Keratinocyte (primary cell): ENCODE measurements at regions not wholly inside any gene's neighbourhood (a gene's known extent, or its start where the extent isn't known, plus 50 kb on each side); places are given as distances from the start of the nearest gene placed in this dataset.

Experiments used
- DNase-seq: peaks from one replicate; pipeline ENCODE4 v3.0.0-alpha.2; 2011; ENCODE audit warnings: low read depth, missing footprints, low spot score
- FAIRE-seq: peaks from 2 replicates; lab custom pipeline; 2011; peaks lifted over from hg19 to GRCh38; lab: Jason Lieb, UNC
- H2AFZ ChIP-seq: 2 replicates; pipeline ENCODE4 v1.6.0; 2012; ENCODE audit warnings: low read length, control low read depth, inconsistent platforms; ENCODE audit not compliant: control insufficient read depth
- H3K27ac ChIP-seq: 2 replicates; pipeline ENCODE4 v1.5.1; 2011; ENCODE audit warnings: low read length; ENCODE audit not compliant: control insufficient read depth, insufficient read depth
- H3K27me3 ChIP-seq: 3 replicates; pipeline ENCODE4 v1.6.0; 2011; ENCODE audit warnings: low read length; ENCODE audit not compliant: control insufficient read depth, insufficient read depth; ENCODE audit errors: extremely low read depth
- H3K36me3 ChIP-seq, 2 experiments: 2 replicates in 1 of 2; 3 replicates in 1 of 2; pipeline ENCODE4 v1.5.1; 2011; ENCODE audit warnings: low read length in 2 of 2, mild to moderate bottlenecking in 1 of 2; ENCODE audit not compliant: control insufficient read depth in 2 of 2, insufficient read depth in 2 of 2; ENCODE audit errors: extremely low read depth in 1 of 2
- H3K4me1 ChIP-seq: 3 replicates; pipeline ENCODE4 v1.5.1; 2011; ENCODE audit warnings: low read length; ENCODE audit not compliant: control insufficient read depth, insufficient read depth; ENCODE audit errors: extremely low read depth
- H3K4me2 ChIP-seq: 3 replicates; pipeline ENCODE4 v1.6.0; 2011; ENCODE audit warnings: low read depth, low read length; ENCODE audit not compliant: control insufficient read depth, insufficient read depth; ENCODE audit errors: extremely low read depth
- H3K4me3 ChIP-seq, 3 experiments: fragments of 200-600 bp in 1 of 3; sonication (generic) in 1 of 3; 2 replicates in 2 of 3; 3 replicates in 1 of 3; pipeline ENCODE4 v1.5.1; 2011 to 2016; ENCODE audit warnings: low read length in 3 of 3, mild to moderate bottlenecking in 3 of 3, control low read depth in 2 of 3, inconsistent platforms in 1 of 3, low read depth in 1 of 3, mixed read lengths in 1 of 3, mixed run types in 1 of 3, moderate library complexity in 1 of 3; ENCODE audit not compliant: control insufficient read depth in 2 of 3, insufficient read depth in 2 of 3; ENCODE audit errors: extremely low read depth in 1 of 3
- H3K79me2 ChIP-seq: 2 replicates; pipeline ENCODE4 v1.6.0; 2012; ENCODE audit warnings: low read length; ENCODE audit not compliant: control insufficient read depth, insufficient read depth
- H3K9ac ChIP-seq: 3 replicates; pipeline ENCODE4 v1.6.0; 2011; ENCODE audit warnings: low read length; ENCODE audit not compliant: control insufficient read depth, insufficient read depth; ENCODE audit errors: extremely low read depth
- H3K9me1 ChIP-seq: 3 replicates; pipeline ENCODE4 v1.6.0; 2011; ENCODE audit warnings: low read length; ENCODE audit not compliant: control insufficient read depth, insufficient read depth; ENCODE audit errors: extremely low read depth
- H3K9me3 ChIP-seq: 2 replicates; pipeline ENCODE4 v1.5.1; 2012; ENCODE audit warnings: low read depth, low read length; ENCODE audit not compliant: control insufficient read depth
- H4K20me1 ChIP-seq: 3 replicates; pipeline ENCODE4 v1.6.0; 2011; ENCODE audit warnings: low read length; ENCODE audit not compliant: control insufficient read depth, insufficient read depth; ENCODE audit errors: extremely low read depth
- CTCF ChIP-seq, 3 experiments: IDR thresholded peaks in 1 of 3; conservative IDR thresholded peaks in 1 of 3; optimal IDR thresholded peaks in 1 of 3; 2 replicates in 2 of 3; 3 replicates in 1 of 3; pipeline versions ENCODE3 to v1.5.1; 2011; ENCODE audit warnings: low read length in 3 of 3, mild to moderate bottlenecking in 3 of 3, moderate library complexity in 2 of 3, control low read depth in 1 of 3, inconsistent platforms in 1 of 3; ENCODE audit not compliant: insufficient read depth in 2 of 3; ENCODE audit errors: extremely low read depth in 1 of 3
- EZH2 ChIP-seq: IDR thresholded peaks from one replicate; pipeline ENCODE4 v1.6.1; 2012; ENCODE audit warnings: inconsistent platforms, mild to moderate bottlenecking, low read length, moderate library complexity
- dilution Hi-C: fragments of 300-500 bp; cut with MboI; formaldehyde crosslinking; loops from one replicate; pipeline ENCODE4 v1.7.0; 2020; ENCODE audit warnings: low sequenced_read_pairs; ENCODE audit not compliant: extremely low pct_ligation_motif_present

GRCh38 chr5:152237531-152237930 is 167.5 kb downstream of the NMUR2 start:
- dilution Hi-C loops = no loop called here
- Histone ChIP-seq H3K4me2 (no peak overlapping the region), H4K20me1 (no peaks in the 10 kb centered on the region), H3K9ac (no peak overlapping the region), H2AFZ (no peak overlapping the region), H3K4me1 (no peaks in the 10 kb centered on the region), H3K4me3 (no peak overlapping the region), H3K9me1 (no peaks in the 10 kb centered on the region), H3K36me3 (no peaks in the 10 kb centered on the region), H3K79me2 (no peaks in the 10 kb centered on the region), H3K27me3 (no peaks in the 10 kb centered on the region), H3K9me3 (no peaks in the 10 kb centered on the region), H3K27ac (no peak overlapping the region)
- FAIRE-seq = no peak
- TF ChIP-seq CTCF (optimal IDR thresholded peaks at IDR 0.05 in 1 of 3, IDR thresholded peaks at IDR 0.05 in 1 of 3, conservative IDR thresholded peaks at IDR 0.05 in 1 of 3; ENCODE audit: extremely low read depth in 1 of 3, insufficient read depth in 2 of 3, low read length in 3 of 3) (no peak), EZH2 (no peak)
- DNase-seq = no peak

GRCh38 chr5:152226191-152226590 is 178.9 kb downstream of the NMUR2 start:
- no peak overlapping the region for H2AFZ ChIP-seq
- H3K4me1 ChIP-seq = no peaks in the 10 kb centered on the region
- no peak overlapping the region for H3K4me2 ChIP-seq
- no peaks in the 10 kb centered on the region for H3K9me3 ChIP-seq
- FAIRE-seq = no peak
- H4K20me1 ChIP-seq = no peaks in the 10 kb centered on the region
- DNase-seq = no peak
- H3K9me1 ChIP-seq = no peaks in the 10 kb centered on the region
- H3K79me2 ChIP-seq = no peaks in the 10 kb centered on the region
- H3K9ac ChIP-seq = no peak overlapping the region
- no peak overlapping the region for H3K4me3 ChIP-seq
- no peak overlapping the region for H3K27ac ChIP-seq
- H3K36me3 ChIP-seq = no peaks in the 10 kb centered on the region
- no peaks in the 10 kb centered on the region for H3K27me3 ChIP-seq
- dilution Hi-C loops = no loop called here
- no peak for TF ChIP-seq EZH2
- TF ChIP-seq CTCF (optimal IDR thresholded peaks at IDR 0.05 in 1 of 3, IDR thresholded peaks at IDR 0.05 in 1 of 3, conservative IDR thresholded peaks at IDR 0.05 in 1 of 3; ENCODE audit: extremely low read depth in 1 of 3, insufficient read depth in 2 of 3, low read length in 3 of 3) = no peak
